ENCODE measurements at regions not wholly inside any gene's neighbourhood (a gene's known extent, or its start where the extent isn't known, plus 50 kb on each side); places are given as distances from the start of the nearest gene placed in this dataset.

DNA sequence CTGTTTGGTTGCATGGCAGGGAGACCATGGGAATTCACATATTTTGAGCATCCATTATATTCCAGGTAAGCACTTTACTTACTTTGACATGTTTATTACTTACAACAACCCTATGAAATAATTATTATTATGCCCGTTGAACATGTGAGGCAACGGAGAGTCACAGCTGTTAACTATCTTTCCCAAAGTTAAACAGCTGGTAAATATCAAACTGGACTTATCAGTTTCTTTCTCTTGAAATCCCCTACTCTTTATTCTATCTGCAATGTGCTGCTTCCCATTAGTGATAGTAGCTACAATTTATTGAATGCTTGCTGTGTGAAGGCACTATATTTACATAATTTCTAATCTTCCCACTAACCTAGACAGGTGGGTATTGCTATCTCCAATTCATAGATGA, 847.7 kb upstream of the MAP3K7 start:
- Histone ChIP-seq H3K27me3 (ENCODE audit: insufficient read depth, low read length) (no peaks in the 10 kb centered on the region), H3K36me3 (ENCODE audit: insufficient read depth, low read length) (no peaks in the 10 kb centered on the region), H2AFZ (ENCODE audit: low read depth, low read length) (no peak overlapping the region), H3K4me1 (ENCODE audit: insufficient read depth, low read length) (peaks cover 22% of the 10 kb centered on the region), H3K9me3 (ENCODE audit: low read length) (no peaks in the 10 kb centered on the region), H3K4me3 (ENCODE audit: low read length) (no peak overlapping the region)

DNA sequence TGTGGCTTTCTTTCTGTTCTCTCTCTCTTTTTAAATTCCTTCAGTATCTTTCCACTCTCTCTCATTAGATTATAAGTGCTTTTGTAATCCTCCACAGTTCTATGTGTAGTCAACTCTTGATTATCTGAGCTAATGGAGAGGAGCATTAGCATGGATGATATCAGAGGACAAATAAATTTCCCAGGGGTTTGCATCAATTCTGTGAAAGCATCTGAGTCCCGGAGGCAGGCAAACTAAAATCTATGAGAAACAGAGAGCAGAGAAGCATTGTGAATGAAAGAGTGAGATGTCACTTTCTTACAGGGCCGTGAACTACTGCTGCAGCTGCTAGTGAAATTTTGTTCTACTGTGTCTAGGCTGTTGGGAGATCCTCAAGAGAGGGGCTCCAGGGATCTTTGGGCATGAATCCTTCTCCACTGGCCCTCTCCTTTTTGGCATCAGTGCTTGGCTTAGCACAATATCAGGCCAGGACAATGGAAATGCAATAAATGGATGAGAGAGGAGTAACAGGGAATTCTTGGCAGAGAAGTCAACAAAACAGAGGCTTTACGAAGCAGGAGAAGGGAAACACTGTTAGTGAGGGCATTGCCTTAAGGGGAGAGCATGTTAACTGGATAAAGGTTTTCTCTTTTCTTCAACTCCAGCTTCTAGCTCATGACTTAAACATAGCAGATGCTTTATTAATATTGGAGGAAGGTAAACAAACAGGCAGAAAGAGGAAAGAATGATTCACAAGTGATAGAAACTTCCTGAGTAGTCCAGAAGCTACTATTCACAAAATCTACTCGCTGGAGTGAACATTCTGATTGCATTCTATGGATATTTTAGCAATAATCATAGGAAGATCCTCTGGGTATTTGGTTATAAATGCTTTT, 847.0 kb upstream of the MAP3K7 start:
- Histone ChIP-seq H3K27me3 (ENCODE audit: insufficient read depth, low read length) (no peaks in the 10 kb centered on the region), H3K4me1 (ENCODE audit: insufficient read depth, low read length) (peaks cover 20% of the 10 kb centered on the region), H3K4me3 (ENCODE audit: low read length) (no peak overlapping the region), H3K9me3 (ENCODE audit: low read length) (no peaks in the 10 kb centered on the region), H3K36me3 (ENCODE audit: insufficient read depth, low read length) (no peaks in the 10 kb centered on the region), H2AFZ (ENCODE audit: low read depth, low read length) (no peak overlapping the region)

DNA sequence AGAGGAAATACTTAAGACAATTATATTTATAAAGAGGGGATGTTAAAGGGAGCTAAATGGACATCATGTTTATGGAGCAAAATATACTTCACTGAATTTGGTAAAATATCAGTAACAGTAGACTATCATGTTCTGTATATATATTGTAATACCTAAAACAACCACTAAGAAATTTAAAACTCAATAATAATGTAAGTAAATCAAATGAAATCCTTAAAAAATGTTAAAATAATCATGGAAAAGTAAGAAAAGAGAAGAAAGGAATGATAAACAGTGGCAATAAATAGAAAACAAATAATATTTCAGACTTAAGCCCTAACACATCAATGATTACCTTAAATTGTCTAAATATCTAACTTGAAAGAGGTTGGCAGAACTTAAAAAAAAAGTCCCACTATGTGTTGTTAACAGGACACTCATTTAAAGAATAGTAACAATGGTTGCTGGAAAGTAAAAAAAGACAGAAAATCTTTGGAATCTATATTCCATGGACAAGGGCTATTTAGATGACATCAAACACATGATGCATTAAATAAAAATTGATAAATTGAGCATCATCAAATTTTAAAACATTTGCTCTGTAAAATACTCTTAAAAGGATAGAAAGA, 842.2 kb upstream of the MAP3K7 start:
- Histone ChIP-seq H3K36me3 (ENCODE audit: insufficient read depth, low read length) (no peaks in the 10 kb centered on the region), H3K4me1 (ENCODE audit: insufficient read depth, low read length) (no peaks in the 10 kb centered on the region), H3K27me3 (ENCODE audit: insufficient read depth, low read length) (no peaks in the 10 kb centered on the region), H3K9me3 (ENCODE audit: low read length) (no peaks in the 10 kb centered on the region), H3K4me3 (ENCODE audit: low read length) (no peak overlapping the region), H2AFZ (ENCODE audit: low read depth, low read length) (no peak overlapping the region)

DNA sequence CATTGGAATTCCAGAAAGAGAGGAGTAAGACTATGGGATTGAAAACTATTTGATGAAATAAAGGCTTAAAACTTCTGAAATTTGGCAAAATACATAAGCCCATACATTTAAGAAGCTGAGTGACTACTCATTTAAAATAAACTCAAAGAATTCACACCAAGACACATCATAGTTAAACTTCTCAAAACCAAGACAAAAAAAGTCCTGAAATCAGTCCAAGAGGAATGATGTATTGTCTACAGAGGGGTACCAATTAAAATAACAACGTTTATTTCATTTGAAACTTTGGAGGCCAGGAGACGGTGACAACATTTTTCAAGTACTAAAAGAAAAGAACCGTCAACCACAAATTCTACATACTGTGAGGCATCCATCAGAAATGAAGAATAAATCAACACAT, 841.4 kb upstream of the MAP3K7 start:
- no peaks in the 10 kb centered on the region for H3K4me1 ChIP-seq (ENCODE audit: insufficient read depth, low read length)
- no peak overlapping the region for H2AFZ ChIP-seq (ENCODE audit: low read depth, low read length)
- H3K36me3 ChIP-seq (ENCODE audit: insufficient read depth, low read length): no peaks in the 10 kb centered on the region
- no peaks in the 10 kb centered on the region for H3K9me3 ChIP-seq (ENCODE audit: low read length)
- no peaks in the 10 kb centered on the region for H3K27me3 ChIP-seq (ENCODE audit: insufficient read depth, low read length)
- H3K4me3 ChIP-seq (ENCODE audit: low read length): no peak overlapping the region

DNA sequence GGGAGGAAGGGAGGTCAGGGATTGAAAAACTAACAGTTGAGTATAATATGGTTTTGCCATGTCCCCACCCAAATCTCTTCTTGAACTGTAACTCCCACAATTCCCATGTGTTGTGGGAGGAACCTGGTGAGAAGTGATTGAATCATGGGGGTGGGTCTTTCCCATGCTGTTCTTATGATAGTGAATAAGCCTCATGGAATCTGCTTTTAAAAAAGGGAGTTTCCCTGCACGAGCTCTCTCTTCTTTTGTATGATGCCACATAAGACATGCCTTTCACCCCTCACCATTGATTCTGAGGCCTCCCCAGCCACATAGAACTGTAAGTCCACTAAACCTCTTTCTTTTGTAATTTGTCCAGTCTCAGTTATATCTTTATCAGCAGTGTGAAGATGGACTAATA, 833.4 kb upstream of the MAP3K7 start:
- Histone ChIP-seq H3K4me1 (ENCODE audit: insufficient read depth, low read length) (no peaks in the 10 kb centered on the region), H3K27me3 (ENCODE audit: insufficient read depth, low read length) (no peaks in the 10 kb centered on the region), H3K4me3 (ENCODE audit: low read length) (no peak overlapping the region), H3K36me3 (ENCODE audit: insufficient read depth, low read length) (no peaks in the 10 kb centered on the region), H3K9me3 (ENCODE audit: low read length) (no peaks in the 10 kb centered on the region), H2AFZ (ENCODE audit: low read depth, low read length) (no peak overlapping the region)

DNA sequence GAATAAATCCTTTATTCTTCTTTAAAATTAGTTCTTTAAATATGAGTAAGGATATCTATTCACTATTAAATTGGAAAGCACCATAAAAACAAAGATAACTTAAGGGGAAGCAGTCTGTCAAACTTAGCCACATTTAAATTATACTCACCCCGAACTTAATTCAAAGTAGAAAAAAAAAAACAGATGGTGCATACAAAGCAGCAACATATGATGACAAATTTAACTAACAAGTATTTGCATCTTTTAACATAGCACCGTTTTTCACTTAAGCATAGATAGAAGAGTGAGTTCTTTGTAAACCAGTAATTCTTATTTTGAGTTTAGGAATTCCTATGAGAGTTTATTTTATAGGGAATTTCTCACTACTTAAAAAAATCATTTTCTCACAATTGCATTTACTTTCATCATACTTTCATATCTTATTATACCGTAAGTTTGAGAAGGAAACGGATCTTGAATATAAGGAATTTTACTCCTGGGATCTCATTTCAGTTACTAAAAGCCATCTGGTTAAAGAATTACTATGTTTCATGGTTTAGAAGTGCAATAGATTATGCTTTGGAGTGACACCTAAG, 828.2 kb upstream of the MAP3K7 start:
- H3K4me1 ChIP-seq (ENCODE audit: insufficient read depth, low read length): no peaks in the 10 kb centered on the region

DNA sequence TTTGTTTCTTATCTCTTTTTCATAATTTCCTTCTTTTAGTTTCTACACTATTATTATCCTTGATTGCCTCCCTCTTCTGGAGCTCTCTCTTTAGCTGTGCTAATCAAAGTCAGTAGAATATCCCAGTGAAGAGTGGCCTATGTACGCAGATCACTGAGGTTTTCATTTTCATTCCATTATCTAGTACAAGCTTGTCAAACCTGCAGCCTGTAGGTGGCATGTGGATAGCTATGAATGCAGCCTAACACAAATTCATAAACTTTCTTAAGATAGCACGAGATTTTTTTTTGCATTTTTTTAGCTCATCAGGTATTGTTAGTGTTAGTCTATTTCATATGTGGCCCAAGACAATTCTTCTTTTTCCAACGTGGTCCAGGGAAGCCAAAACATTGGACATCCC, 825.7 kb upstream of the MAP3K7 start:
- Histone ChIP-seq H3K27me3 (ENCODE audit: insufficient read depth, low read length) (no peaks in the 10 kb centered on the region), H3K4me3 (ENCODE audit: low read length) (no peak overlapping the region), H3K4me1 (ENCODE audit: insufficient read depth, low read length) (no peaks in the 10 kb centered on the region), H2AFZ (ENCODE audit: low read depth, low read length) (no peak overlapping the region), H3K36me3 (ENCODE audit: insufficient read depth, low read length) (no peaks in the 10 kb centered on the region), H3K9me3 (ENCODE audit: low read length) (no peaks in the 10 kb centered on the region)

More for the DNA sequence above, 828.2 kb upstream of the MAP3K7 start:
- Histone ChIP-seq H3K4me3 (ENCODE audit: low read length) (no peak overlapping the region), H3K27me3 (ENCODE audit: insufficient read depth, low read length) (no peaks in the 10 kb centered on the region), H3K9me3 (ENCODE audit: low read length) (no peaks in the 10 kb centered on the region), H2AFZ (ENCODE audit: low read depth, low read length) (no peak overlapping the region), H3K36me3 (ENCODE audit: insufficient read depth, low read length) (no peaks in the 10 kb centered on the region)

DNA sequence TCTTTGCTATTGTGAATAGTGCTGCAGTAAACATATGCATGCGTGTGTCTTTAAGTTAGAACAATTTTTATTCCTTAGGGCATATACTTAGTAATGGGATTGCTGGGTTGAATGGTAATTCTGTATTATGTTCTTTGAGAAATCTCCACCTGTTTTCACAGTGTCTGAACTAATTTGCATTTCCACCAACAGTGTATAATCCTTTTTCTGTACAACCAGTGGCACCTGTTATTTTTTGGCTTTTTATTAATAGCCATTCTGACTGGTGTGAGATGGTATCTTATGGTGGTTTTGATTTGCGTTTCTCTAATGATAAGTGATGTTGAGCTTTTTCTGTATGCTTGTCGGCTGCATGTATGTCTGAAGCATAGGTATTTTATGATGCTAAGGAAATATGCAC, 820.8 kb upstream of the MAP3K7 start:
- no peak overlapping the region for H3K4me3 ChIP-seq (ENCODE audit: low read length)

DNA sequence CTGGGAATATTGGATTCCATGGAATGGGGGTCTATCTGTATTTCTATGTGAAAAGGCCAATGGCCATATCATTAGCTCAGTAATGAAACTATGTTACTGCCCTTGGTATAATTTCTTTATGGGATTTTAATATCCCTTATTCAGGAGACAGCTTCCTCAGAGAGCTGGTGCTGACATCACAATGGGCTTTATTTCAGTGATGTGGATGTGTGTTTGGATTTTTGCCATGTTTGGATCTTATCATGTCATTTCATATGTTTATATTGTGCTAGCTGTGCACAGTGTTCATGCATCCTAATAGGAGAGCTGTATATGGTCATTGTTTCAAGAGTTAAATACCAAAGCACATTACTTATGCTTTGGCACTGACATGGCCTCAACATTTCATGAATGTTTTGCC, 806.1 kb upstream of the MAP3K7 start:
- H3K27me3 ChIP-seq (ENCODE audit: insufficient read depth, low read length): no peaks in the 10 kb centered on the region
- no peak overlapping the region for H2AFZ ChIP-seq (ENCODE audit: low read depth, low read length)
- no peaks in the 10 kb centered on the region for H3K4me1 ChIP-seq (ENCODE audit: insufficient read depth, low read length)

More for the DNA sequence above, 820.8 kb upstream of the MAP3K7 start:
- no peaks in the 10 kb centered on the region for H3K36me3 ChIP-seq (ENCODE audit: insufficient read depth, low read length)
- H3K4me1 ChIP-seq (ENCODE audit: insufficient read depth, low read length): no peaks in the 10 kb centered on the region
- no peaks in the 10 kb centered on the region for H3K27me3 ChIP-seq (ENCODE audit: insufficient read depth, low read length)
- H3K9me3 ChIP-seq (ENCODE audit: low read length): no peaks in the 10 kb centered on the region
- H2AFZ ChIP-seq (ENCODE audit: low read depth, low read length): no peak overlapping the region

DNA sequence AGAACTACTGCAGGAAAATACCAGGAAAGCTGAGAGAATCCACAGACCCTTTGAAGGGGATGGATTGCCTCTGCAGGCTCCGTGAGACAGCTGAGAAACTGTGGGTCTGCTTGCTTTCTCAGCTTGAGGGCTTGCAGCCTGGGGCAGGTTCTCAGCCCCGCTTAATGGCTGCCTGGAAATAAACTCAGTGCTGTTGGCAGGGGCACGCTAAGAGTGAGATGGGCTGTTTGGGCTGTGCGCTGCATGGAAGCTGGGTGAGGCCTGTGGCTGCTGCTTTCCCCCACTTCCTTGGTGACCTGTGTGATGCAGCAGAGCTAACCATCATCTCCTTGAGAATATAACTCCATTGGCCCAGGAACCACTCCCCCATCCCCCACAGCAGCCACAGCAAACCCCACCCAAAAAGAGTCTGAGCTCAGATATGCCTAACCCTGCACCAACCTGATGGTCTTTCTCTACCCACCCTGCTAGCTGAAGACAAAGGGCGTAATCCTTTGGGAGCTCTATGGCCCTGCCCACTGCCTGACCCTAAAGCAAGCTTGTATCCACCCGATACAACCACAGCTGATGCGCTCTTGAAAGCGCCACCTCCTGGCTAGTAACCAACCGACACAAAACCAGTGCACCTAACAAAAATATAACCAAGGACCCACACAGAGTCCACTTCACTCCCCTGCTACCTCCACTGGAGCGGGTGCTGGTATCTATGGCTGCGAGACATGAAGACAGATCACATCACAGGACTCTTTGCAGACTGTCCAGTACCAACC, 800.6 kb upstream of the MAP3K7 start:
- Histone ChIP-seq H3K4me1 (ENCODE audit: insufficient read depth, low read length) (no peaks in the 10 kb centered on the region), H3K36me3 (ENCODE audit: insufficient read depth, low read length) (no peaks in the 10 kb centered on the region), H2AFZ (ENCODE audit: low read depth, low read length) (no peak overlapping the region), H3K4me3 (ENCODE audit: low read length) (no peak overlapping the region), H3K9me3 (ENCODE audit: low read length) (no peaks in the 10 kb centered on the region), H3K27me3 (ENCODE audit: insufficient read depth, low read length) (no peaks in the 10 kb centered on the region)

More for the DNA sequence above, 806.1 kb upstream of the MAP3K7 start:
- Histone ChIP-seq H3K36me3 (ENCODE audit: insufficient read depth, low read length) (no peaks in the 10 kb centered on the region), H3K9me3 (ENCODE audit: low read length) (no peaks in the 10 kb centered on the region), H3K4me3 (ENCODE audit: low read length) (no peak overlapping the region)

DNA sequence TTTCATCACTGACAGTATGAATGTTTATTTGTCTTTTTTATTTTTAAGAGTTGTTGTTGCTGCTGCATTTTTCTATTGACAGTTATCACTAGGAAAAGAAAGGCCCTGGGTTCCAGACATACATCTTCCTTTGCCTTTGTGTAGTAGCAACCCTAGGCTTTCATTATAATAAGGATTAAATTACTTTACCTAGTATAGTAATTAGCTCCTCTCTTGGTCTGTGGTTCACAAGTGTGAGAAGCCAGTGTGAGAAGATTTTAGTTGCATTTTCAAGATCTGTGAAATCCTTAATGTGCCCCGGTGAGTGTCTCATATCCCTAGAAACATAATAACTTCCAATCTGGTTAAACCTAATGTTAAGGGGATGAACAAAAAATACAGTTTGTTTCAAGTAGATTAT, 799.3 kb upstream of the MAP3K7 start:
- H3K9me3 ChIP-seq (ENCODE audit: low read length): no peaks in the 10 kb centered on the region
- H3K4me1 ChIP-seq (ENCODE audit: insufficient read depth, low read length): no peaks in the 10 kb centered on the region
- H3K36me3 ChIP-seq (ENCODE audit: insufficient read depth, low read length): no peaks in the 10 kb centered on the region
- no peak overlapping the region for H2AFZ ChIP-seq (ENCODE audit: low read depth, low read length)
- H3K27me3 ChIP-seq (ENCODE audit: insufficient read depth, low read length): no peaks in the 10 kb centered on the region
- no peak overlapping the region for H3K4me3 ChIP-seq (ENCODE audit: low read length)

DNA sequence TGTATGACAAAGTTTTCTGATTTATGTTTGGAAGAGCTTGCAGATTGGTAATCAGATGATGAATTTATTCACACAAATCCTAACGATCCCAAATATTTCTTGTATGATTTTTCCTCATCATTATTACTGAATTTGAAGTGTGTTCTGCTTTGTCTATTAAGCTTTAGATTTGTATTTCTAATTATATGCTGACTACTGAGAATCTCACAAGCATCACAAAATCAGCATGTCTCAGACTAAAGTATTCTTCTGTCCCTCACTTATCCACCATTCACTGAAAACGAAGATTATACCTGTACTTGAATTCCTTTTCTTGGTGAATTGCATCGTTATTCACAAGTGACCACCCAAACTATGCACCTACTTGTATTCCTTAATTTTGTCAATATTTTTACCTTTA, 796.3 kb upstream of the MAP3K7 start:
- no peaks in the 10 kb centered on the region for H3K9me3 ChIP-seq (ENCODE audit: low read length)
- no peaks in the 10 kb centered on the region for H3K27me3 ChIP-seq (ENCODE audit: insufficient read depth, low read length)
- H3K4me1 ChIP-seq (ENCODE audit: insufficient read depth, low read length): no peaks in the 10 kb centered on the region
- no peak overlapping the region for H3K4me3 ChIP-seq (ENCODE audit: low read length)
- no peaks in the 10 kb centered on the region for H3K36me3 ChIP-seq (ENCODE audit: insufficient read depth, low read length)
- no peak overlapping the region for H2AFZ ChIP-seq (ENCODE audit: low read depth, low read length)

DNA sequence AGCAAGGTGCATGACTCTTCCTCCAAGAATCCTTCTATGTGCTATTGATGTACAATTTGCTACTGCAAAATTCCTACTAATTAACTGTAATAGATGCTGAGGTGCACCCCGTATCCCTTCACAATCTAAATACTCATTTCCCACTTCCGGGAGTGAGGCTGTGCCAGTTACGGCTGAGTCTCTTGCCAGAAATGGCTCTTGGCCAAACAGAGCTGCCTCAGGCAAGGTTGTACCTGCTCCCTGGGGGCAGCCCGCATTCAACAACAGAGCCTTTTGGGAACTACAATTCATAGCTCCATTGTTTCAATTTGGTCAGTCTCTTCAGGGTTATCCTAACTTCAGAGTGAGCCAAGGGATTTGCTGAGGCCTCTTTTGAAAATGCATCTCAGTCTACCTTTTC, 789.8 kb upstream of the MAP3K7 start:
- H3K4me1 ChIP-seq (ENCODE audit: insufficient read depth, low read length): no peaks in the 10 kb centered on the region
- no peak overlapping the region for H2AFZ ChIP-seq (ENCODE audit: low read depth, low read length)
- H3K27me3 ChIP-seq (ENCODE audit: insufficient read depth, low read length): no peaks in the 10 kb centered on the region
- H3K9me3 ChIP-seq (ENCODE audit: low read length): no peaks in the 10 kb centered on the region
- H3K36me3 ChIP-seq (ENCODE audit: insufficient read depth, low read length): no peaks in the 10 kb centered on the region
- H3K4me3 ChIP-seq (ENCODE audit: low read length): no peak overlapping the region

Data from neuron (in vitro differentiated cells).